ENCODE measurements at regions not wholly inside any gene's neighbourhood (a gene's known extent, or its start where the extent isn't known, plus 50 kb on each side); places are given as distances from the start of the nearest gene placed in this dataset.
"Not testable (repeated sequence)": the region's sequence is repeated elsewhere in the genome, so short reads cannot be mapped to it uniquely, and the experiment has no call there.

DNA sequence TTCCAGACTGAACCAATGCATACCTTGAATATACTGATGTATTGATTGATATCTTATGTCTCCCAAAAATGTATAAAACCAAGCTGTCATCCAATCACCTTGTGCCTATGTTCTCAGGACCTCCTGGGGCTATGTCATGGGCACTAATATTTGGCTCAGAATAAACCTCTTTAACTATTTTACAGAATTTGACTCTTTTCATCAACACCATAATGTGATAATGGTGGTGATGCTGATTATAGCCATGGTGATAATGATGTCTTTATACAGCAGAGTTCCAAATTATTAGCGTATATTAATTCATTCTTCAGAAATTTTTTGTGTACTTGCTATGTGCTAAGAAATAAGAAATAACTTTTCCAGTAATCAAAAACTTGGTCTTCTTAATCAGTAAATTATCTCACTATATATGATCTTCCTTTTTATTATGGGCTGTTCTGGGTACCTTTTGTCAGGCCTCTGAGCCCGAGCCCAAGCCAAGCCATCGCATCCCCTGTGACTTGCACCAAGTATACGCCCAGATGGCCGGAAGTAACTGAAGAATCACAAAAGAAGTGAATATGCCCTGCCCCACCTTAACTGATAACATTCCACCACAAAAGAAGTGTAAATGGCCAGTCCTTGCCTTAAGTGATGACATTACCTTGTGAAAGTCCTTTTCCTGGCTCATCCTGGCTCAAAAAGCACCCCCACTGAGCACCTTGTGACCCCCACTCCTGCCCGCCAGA lies 496.2 kb upstream of the MMS22L start:
- not testable (repeated sequence) for DNase-seq (ENCODE audit: extremely low read depth in 1 of 2, low read depth in 1 of 2)

DNA sequence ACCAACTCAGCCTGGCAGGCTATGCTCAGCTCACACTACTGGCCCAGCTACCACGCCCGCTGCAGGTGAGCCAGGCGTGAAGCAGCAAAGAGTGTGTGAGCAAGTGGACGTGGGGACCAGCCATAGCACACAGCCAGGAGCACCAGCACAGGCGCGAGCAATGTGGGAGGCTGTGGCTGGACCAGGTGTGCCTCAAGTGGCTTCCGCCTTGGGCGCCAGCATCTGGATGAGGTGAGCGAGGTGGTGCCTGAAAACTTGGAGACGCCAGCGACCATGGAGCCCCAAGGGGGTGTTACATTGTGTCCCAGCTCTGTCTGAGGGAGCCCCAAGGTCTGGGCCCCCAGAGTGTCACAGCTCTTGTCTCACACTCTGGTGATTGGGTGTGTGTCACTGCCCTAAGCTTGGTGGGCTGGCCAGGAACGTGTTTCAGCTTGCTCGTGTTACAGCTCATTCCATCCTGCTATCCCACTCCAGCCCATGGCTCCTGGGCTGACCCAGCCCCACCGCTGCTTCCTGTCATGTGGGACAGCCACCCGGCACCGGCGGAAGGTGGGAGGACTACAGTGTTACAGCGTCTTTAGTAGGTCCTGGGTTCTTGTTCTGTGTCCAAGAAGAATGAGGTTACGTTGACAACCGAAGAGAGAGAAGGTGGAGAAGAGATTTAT lies 508.0 kb upstream of the MMS22L start:
- no peak for DNase-seq (ENCODE audit: extremely low read depth in 1 of 2, low read depth in 1 of 2)

DNA sequence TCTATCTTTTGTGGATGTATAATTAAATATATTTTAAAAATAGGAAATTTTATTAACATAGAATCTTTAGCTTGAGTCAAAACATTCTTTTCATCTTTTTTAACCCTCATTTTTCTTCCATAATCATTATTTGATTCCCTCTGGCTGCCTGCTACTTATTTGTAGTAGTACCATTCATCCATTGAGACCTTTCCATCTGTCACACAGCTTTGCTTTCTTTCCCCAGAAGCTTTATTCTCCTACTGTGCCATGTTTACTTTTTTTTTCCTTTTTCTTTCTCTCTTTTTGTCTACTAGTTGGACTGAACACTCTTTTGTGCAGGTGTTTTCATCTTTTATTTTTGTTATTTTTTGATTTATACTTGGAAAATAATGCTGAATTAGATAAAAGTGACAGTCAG lies 522.6 kb upstream of the MMS22L start:
- no peak for DNase-seq (ENCODE audit: extremely low read depth in 1 of 2, low read depth in 1 of 2)

DNA sequence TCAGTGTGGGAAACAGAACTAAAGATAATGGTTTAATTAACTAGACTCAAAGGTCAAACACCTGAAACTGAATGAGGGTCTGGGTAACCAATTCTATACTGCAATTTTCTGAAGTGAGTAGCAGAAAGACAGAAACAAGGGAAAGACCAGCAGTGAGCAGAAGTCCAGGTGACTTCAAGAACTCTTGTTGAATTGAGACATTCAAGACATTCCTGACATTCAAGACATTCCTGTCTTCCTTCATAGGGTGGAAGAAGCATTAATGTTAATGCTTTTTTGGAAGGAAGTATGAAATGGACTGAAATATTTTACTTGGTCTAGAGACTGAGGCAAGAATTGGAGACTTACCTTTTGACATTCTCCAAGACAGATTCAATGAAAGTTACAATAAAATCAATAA lies 529.9 kb upstream of the MMS22L start:
- DNase-seq (ENCODE audit: extremely low read depth in 1 of 2, low read depth in 1 of 2), result no peak

DNA sequence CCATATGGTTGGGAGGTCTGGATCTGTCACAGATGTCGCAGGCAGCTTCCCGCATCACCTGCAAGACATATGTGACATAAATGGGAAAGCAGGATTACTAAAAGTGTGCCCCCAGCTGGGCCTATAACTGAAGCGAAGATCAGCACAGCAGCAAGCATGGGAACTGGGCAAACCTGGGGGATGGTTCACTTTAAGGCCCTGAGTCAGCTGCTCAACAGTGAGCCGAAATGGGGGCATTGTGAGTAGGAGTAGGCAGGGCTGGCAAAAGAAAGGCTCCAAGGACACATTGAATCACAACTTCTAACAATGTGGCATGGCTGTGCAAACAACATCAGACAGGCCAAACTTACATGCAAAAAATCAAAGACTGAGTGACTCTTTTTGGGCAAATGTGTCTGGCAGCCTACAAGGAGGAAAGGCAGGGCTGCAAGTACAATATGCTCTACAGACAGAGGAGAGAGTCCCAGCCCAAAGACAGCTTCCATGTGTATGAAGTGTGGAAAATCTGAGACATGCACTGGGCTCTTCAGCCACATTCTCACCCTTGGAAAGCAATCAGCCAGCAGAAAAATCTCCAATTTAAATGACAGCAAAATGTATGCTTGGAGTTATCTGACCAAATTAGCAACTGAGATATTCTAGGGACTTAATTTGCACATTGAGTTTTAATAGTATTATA lies 531.0 kb upstream of the MMS22L start:
- DNase-seq (ENCODE audit: extremely low read depth in 1 of 2, low read depth in 1 of 2), result no peak

DNA sequence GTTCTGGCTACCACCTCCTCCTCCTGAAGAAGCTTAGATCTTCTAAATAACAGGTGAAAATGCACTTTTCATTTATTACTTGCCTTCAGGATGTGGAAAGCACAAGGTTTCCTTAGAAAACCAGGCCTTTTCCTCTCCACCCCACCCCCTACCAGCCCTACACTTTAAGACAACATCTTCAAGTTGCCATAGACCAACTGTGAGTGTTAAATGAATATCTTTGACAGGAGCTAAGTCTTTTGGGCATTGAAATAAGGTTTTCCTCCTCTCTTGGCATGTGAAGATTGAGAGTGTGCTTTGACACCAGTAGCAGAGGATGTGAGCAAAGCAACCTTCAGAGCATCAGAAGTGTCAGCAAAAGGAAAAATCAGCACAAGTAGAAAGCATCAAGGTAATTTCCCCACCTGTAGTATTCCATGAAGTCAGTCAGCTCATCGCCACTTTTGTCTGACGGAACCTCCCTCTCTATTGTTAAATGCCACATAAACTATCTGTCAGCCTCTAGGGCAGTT lies 532.3 kb upstream of the MMS22L start:
- DNase-seq (ENCODE audit: extremely low read depth in 1 of 2, low read depth in 1 of 2), result no peak

DNA sequence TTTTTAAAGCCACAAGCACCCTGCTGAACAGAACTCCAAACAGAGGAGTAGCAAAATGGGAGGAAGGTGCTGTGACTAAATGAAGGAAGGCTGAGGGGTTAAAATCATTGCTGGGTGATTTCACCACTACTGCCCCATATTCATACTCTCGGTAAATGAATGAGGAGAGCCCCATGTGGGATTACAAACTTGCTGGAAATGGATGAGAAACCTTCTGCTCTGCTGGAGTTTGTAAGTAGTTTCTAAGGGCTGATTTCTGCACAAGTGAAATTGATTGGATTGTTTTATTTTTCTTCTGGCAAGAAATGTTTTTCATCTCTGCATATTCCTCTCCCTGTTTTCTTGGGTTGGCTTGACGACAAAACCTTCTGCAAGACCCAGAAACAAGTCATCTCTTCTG lies 533.5 kb upstream of the MMS22L start:
- no peak for DNase-seq (ENCODE audit: extremely low read depth in 1 of 2, low read depth in 1 of 2)

DNA sequence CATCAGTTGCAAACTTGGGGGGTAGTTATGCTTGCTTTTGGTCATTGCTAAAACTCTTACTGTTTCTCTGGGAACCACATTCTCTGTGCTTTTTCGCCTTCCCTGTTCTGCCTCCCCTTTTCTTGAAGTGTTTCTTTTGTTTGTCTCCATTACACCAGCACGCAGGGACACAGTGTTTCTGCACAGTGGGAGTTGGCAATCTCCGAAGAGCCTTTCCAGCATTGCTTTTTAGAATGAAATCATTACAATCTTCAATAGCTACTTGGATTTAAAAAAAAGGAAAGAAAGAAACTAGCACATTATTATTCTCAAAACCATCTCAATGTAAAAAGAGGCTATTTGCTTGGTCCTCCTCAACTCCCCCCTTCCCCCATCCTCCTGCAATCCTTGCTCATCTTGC lies 536.7 kb upstream of the MMS22L start:
- no peak for DNase-seq (ENCODE audit: extremely low read depth in 1 of 2, low read depth in 1 of 2)

DNA sequence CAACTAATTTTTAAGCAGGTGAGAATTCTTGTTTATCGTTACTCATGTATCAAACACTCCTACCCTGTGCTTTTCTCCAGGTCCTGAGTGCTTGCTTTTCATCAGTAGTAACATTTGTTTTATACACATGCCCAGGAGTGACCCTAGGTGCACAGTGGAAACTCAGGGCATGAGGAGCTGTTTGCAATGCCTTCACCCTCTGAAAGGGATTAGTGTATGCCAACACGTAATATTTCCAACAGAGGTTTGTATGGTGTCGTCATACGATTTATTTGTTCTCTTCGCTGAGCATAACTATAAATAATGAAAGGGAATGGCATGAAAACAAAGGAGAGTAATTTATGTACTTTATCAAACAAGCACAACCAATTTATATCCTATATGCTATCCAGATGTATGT lies 537.4 kb upstream of the MMS22L start:
- DNase-seq (ENCODE audit: extremely low read depth in 1 of 2, low read depth in 1 of 2), result no peak

DNA sequence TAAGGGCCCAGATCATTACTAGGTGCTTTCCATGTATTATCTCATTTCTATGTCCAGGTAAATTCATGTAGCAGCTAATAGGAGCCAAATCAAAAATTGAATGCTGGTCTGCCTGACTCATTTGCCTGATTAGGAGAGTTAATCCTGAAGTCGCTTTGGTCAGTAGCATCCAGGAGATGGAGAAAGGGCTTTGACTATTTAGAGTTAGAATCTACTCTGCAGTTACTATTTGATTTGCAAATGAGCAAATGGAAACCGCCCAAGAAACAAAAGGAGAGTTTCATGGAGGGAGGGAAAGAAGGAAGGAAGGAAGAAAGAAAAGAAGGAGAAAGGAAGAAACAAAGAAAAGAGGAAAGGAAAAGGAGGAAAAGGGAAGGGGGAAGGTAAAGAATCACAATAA lies 539.6 kb upstream of the MMS22L start:
- no peak for DNase-seq (ENCODE audit: extremely low read depth in 1 of 2, low read depth in 1 of 2)

DNA sequence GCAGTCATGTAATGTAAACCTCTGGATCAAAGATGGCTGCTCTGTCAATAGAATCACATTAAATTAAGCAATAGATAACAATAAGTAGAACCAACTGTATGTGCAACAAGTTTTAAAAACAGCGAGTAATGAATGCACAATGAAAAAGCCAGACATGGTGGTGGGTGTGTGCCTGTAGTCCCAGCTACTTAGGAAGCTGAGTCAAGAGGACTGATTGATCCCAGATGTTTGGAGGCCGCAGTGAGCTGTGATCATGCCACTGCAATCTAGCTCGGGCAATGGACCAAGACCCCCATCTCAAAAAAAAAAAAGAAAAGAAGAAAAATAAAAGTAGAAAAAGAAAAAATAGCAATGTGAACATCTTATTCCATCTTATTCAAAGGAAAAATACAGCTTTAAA lies 558.7 kb upstream of the MMS22L start:
- DNase-seq (ENCODE audit: extremely low read depth in 1 of 2, low read depth in 1 of 2), result no peak

DNA sequence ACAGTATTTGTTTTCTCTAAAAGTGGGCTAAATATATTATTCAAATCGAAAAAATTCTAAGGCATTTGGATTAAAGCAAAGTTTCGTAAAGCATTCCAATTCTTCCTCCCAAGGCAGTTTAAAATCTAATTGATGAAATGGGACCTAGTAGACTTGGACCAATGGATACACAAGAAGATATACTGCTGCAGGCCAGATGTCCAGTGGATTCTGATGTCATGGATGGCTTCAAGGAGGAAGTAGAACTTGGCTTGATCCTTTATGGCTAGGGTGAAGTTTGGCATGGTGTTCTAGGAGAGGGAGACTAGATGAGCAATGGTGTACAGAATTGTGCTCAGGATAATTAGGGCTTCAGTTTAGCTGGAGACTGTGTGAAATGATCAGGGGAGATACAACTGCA lies 559.5 kb upstream of the MMS22L start:
- no peak for DNase-seq (ENCODE audit: extremely low read depth in 1 of 2, low read depth in 1 of 2)

DNA sequence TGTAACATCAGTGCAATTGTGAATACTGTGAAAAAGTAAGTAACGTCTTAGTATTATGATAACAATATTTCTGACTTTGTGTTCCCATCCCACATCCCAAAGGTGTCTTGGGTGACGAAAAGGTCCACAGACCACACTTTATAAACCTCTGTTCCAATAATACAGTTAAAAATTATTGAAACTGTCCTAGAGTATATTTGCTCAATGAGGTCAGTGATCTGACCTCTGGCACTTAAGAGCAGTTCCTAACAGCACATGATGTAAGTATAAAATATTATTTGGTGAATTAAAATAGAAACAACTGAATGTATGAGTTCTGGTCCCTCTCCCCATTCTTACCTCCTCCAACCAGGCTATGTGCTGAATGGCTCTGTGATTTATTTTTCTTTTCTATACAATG lies 566.4 kb upstream of the MMS22L start:
- no peak for DNase-seq (ENCODE audit: extremely low read depth in 1 of 2, low read depth in 1 of 2)

DNA sequence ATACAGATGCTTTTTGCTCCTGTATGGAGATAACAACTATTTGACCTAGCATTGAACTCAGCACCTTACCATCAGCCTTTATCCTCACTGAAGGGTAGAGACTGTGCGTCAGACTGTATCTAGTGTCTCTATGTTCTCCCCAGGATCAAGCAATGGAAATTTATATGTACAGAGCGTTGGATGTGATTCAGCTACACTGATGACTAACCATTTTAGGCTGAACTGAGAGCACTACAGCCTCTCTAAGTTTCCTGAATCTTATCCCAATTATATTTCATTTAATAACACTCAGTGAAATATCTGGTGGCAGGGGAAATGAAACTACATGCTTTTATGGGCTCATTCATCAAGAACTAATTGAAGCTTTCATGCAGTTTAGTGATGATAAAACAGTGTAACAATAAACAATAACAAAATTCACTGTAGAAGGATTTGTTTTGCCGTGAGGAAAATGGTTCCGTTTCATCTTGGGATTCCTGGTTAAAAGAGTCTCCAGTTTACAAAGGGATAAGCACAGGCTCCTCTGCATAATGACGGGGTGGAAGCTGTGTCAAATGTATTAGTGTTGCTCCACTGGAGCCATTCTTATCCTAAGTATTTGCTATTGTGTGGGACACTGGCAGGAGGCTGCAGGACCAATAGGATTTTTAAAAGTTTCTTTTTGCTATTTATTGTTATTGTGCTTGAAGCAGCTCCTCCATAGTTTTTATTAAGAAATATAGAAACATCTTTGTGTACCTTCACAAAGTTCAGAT lies 567.6 kb upstream of the MMS22L start:
- DNase-seq (ENCODE audit: extremely low read depth in 1 of 2, low read depth in 1 of 2), result no peak

DNA sequence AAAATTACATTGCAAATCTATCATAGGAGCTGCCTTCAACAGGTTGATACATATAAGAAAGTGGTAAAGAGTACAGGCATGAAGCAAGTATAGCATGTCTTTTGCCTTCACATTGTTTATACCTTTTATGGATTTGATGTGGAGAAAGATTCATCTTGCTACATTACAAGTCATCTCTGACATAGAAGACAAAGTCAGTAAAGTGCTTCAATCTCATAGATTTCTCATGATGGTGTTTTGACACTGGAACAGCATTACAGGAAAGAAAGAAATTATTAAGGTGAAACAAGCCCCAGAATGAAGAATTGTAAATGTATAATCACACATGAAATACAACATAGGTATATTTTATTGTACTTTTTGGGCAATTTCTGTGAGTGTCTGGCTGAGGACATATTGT lies 580.7 kb upstream of the MMS22L start:
- no peak for DNase-seq (ENCODE audit: extremely low read depth in 1 of 2, low read depth in 1 of 2)

DNA sequence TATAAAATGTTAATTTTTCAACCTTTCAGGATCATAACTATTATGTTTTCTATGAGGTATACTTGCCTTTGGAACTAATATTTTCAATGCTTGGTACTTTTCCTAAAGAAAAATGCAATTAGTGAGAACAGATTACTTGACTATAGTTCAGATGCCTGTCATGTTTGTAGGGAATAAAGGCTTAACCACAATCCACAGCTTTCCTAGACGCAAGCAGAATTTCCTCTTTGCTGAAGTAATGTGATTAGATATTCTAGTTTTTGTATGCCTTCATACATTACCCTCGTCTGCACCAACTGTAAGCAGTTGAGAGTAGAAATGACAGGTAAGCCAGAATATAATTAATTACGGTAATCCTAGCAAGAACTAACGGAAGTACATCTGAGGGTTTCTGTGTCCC lies 581.4 kb upstream of the MMS22L start:
- DNase-seq (ENCODE audit: extremely low read depth in 1 of 2, low read depth in 1 of 2), result no peak

DNA sequence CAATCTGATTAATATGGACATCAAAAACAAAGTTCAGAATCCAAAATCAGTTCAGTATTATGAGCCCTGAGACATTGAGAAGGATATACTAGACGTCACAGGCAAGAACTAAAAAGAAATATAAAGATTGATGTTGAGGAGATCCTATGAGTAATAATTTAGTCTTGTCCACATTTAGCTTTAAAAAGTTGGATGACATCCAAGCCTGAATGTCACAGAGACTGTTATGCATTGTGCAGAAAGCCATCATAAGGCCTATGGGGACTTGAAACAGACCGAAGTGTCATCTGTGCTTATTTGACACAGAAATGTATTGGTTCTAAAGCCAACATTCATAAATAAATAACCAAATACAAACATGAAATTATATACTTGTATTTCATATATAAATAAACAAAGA lies 581.8 kb upstream of the MMS22L start:
- DNase-seq (ENCODE audit: extremely low read depth in 1 of 2, low read depth in 1 of 2), result no peak

DNA sequence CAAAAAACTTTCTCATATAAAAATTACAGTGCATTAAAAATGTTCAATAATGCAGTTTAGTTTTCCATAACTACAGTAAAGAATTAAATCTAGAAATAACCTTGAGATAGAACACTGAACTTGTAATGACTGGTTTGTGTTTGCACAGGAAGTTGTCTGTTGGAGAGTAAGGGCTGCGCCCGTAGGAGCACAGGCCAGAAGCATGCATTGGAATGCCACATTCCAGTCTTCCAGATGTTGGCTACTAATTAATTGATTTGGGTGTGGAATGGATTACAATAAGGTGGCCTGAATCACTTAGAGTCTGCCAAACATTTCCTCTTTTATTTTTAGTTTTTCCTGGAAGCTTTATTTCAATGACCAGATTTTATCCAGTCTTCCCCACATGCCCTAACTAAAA lies 582.6 kb upstream of the MMS22L start:
- DNase-seq (ENCODE audit: extremely low read depth in 1 of 2, low read depth in 1 of 2), result no peak

DNA sequence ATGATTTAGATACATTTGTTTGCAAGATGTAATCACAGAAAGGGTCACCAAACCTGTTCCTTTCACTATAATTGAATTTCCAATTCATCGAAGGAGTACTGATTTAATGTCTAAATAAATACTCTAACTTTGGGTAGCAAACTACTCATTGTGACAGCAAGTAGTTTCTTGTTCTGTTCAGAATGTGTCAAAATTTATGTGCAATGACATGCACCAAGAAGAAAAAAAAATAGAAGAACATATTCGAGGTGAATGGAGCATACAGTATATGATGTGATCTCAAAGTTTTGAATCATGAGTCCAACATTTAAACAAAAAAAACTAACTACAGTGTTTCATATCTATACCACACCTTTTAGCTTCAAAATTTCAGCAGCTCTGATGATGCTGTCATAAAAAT lies 583.6 kb upstream of the MMS22L start:
- DNase-seq (ENCODE audit: extremely low read depth in 1 of 2, low read depth in 1 of 2), result no peak

DNA sequence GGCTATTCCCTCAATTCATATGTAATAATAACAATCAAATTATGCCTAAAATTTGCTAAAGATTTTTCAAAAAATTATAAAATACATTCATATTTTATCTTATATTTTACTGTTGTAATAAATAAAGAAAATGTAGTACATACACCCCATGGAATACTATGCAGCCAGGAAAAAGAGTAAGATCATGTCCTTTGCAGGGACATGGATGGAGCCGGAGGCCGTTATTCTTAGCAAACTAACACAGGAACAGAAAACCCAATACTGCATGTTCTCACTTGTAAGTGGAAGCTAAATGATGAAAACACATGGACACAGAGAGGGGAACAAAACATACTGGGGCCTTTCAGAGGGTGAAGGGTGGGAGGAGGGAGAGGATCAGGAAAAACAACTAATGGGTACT lies 584.2 kb upstream of the MMS22L start:
- DNase-seq (ENCODE audit: extremely low read depth in 1 of 2, low read depth in 1 of 2), result no peak

DNA sequence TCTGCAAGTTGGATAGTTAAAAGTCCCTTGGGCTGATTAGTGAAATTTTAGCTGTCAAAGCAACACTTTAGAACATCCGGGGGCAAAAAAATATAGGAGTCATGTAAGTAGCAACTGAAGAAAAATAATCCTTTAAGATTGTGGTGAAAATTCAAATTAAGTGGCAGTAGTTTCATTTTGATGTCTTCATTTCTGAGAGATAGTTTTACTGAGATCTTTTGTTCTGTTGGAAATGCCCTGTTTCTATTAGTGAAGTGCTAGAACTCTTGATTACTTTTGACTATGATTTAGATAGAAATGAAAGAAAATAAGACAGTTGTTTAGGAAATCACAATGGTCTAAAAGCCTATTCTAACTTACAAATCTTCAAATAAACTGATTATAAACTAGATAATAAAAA lies 587.3 kb upstream of the MMS22L start:
- DNase-seq (ENCODE audit: extremely low read depth in 1 of 2, low read depth in 1 of 2), result no peak
